DOHH2 (cell line): ENCODE measurements at regions not wholly inside any gene's neighbourhood (a gene's known extent, or its start where the extent isn't known, plus 50 kb on each side); places are given as distances from the start of the nearest gene placed in this dataset.

ENCODE experiments used
- H3F3A ChIP-seq: fragments of 200-600 bp; sonication (generic), shearing (Covaris generic); 2 replicates; pipeline ENCODE4 v1.6.0; 2016; ENCODE audit warnings: antibody characterized with exemption, mild to moderate bottlenecking; ENCODE audit not compliant: control insufficient read depth, insufficient read depth
- H3K27ac ChIP-seq: fragments of 200-600 bp; sonication (generic); 2 replicates; pipeline ENCODE4 v1.5.1; 2014; ENCODE audit warnings: low read depth, mild to moderate bottlenecking, low read length, moderate library complexity
- H3K27me3 ChIP-seq: fragments of 200-600 bp; sonication (generic); 2 replicates; pipeline ENCODE4 v1.6.1; 2014; ENCODE audit warnings: mild to moderate bottlenecking, low read length, mixed read lengths; ENCODE audit not compliant: control insufficient read depth
- H3K36me3 ChIP-seq: fragments of 200-600 bp; sonication (generic); 2 replicates; pipeline ENCODE4 v1.6.1; 2014; ENCODE audit warnings: mild to moderate bottlenecking, low read length, moderate library complexity, mixed read lengths; ENCODE audit not compliant: control insufficient read depth
- H3K4me1 ChIP-seq: fragments of 200-600 bp; sonication (generic); 2 replicates; pipeline ENCODE4 v1.6.1; 2014; ENCODE audit warnings: mild to moderate bottlenecking, low read length, mixed read lengths; ENCODE audit not compliant: control insufficient read depth
- H3K4me2 ChIP-seq: fragments of 200-600 bp; sonication (generic); 2 replicates; pipeline ENCODE4 v1.6.0; 2014; ENCODE audit warnings: mild to moderate bottlenecking, low read length, moderate library complexity
- H3K4me3 ChIP-seq: fragments of 200-600 bp; sonication (generic); 2 replicates; pipeline ENCODE4 v1.5.1; 2014; ENCODE audit warnings: mild to moderate bottlenecking, low read length, mixed read lengths
- H3K79me2 ChIP-seq: fragments of 200-600 bp; sonication (generic); 2 replicates; pipeline ENCODE4 v1.6.1; 2014; ENCODE audit warnings: mild to moderate bottlenecking, low read length, mixed read lengths; ENCODE audit not compliant: control insufficient read depth
- H3K9me2 ChIP-seq: fragments of 200-600 bp; sonication (generic); replicated peaks from 2 replicates; pipeline ENCODE4 v1.6.1; 2014; ENCODE audit warnings: mild to moderate bottlenecking, low read length, mixed read lengths; ENCODE audit not compliant: control insufficient read depth
- H3K9me3 ChIP-seq: fragments of 200-600 bp; sonication (generic); 2 replicates; pipeline ENCODE4 v1.6.1; 2014; ENCODE audit warnings: antibody characterized with exemption, low read length, mixed read lengths; ENCODE audit not compliant: control insufficient read depth, insufficient read depth
- H4K20me1 ChIP-seq: fragments of 200-600 bp; sonication (generic); 2 replicates; pipeline ENCODE4 v1.6.0; 2014; ENCODE audit warnings: low read depth, mild to moderate bottlenecking, antibody characterized with exemption, low read length, moderate library complexity; ENCODE audit not compliant: control insufficient read depth, insufficient read depth
- EZH2phosphoT487 ChIP-seq: fragments of 200-600 bp; sonication (generic); IDR thresholded peaks from 2 replicates; pipeline ENCODE4 v1.6.1; 2017; ENCODE audit warnings: borderline replicate concordance, mild to moderate bottlenecking, antibody characterized with exemption, low read length, moderate library complexity, mixed read lengths
- TF ChIP-seq, protein P1 (sequence below): fragments of 200-600 bp; sonication (generic); IDR thresholded peaks from one replicate; pipeline ENCODE4 v1.5.1; 2014; ENCODE audit warnings: antibody characterized with exemption, mild to moderate bottlenecking, low read depth, low read length; ENCODE audit not compliant: poor library complexity, severe bottlenecking

GRCh38 chr2:160936044-160936806 is 224.0 kb upstream of the TANK start:
- Histone ChIP-seq H4K20me1 (no peaks in the 10 kb centered on the region), H3F3A (no peaks in the 10 kb centered on the region), H3K9me2 (no peaks in the 10 kb centered on the region), H3K27me3 (peaks cover 4% of the 10 kb centered on the region; the same call in 1 of the 2 replicates), H3K36me3 (no peaks in the 10 kb centered on the region), H3K27ac (no peak overlapping the region), H3K9me3 (no peaks in the 10 kb centered on the region), H3K4me3 (no peak overlapping the region), H3K4me1 (no peaks in the 10 kb centered on the region), H3K79me2 (no peaks in the 10 kb centered on the region), H3K4me2 (no peak overlapping the region)
- TF ChIP-seq, protein P1, sequence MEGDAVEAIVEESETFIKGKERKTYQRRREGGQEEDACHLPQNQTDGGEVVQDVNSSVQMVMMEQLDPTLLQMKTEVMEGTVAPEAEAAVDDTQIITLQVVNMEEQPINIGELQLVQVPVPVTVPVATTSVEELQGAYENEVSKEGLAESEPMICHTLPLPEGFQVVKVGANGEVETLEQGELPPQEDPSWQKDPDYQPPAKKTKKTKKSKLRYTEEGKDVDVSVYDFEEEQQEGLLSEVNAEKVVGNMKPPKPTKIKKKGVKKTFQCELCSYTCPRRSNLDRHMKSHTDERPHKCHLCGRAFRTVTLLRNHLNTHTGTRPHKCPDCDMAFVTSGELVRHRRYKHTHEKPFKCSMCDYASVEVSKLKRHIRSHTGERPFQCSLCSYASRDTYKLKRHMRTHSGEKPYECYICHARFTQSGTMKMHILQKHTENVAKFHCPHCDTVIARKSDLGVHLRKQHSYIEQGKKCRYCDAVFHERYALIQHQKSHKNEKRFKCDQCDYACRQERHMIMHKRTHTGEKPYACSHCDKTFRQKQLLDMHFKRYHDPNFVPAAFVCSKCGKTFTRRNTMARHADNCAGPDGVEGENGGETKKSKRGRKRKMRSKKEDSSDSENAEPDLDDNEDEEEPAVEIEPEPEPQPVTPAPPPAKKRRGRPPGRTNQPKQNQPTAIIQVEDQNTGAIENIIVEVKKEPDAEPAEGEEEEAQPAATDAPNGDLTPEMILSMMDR: no peak
- TF ChIP-seq EZH2phosphoT487: no peak

GRCh38 chr2:160940271-160940670 is 220.0 kb upstream of the TANK start:
- Histone ChIP-seq H3K4me1 (no peaks in the 10 kb centered on the region), H3F3A (no peaks in the 10 kb centered on the region), H3K27ac (no peak overlapping the region), H3K79me2 (no peaks in the 10 kb centered on the region), H3K4me3 (no peak overlapping the region), H3K27me3 (no peaks in the 10 kb centered on the region), H3K4me2 (no peak overlapping the region), H4K20me1 (no peaks in the 10 kb centered on the region), H3K9me2 (no peaks in the 10 kb centered on the region), H3K9me3 (no peaks in the 10 kb centered on the region), H3K36me3 (no peaks in the 10 kb centered on the region)
- TF ChIP-seq, protein P1: no peak
- no peak for TF ChIP-seq EZH2phosphoT487

GRCh38 chr2:160940699-160941098 is 219.5 kb upstream of the TANK start:
- H3K27ac ChIP-seq: no peak overlapping the region
- TF ChIP-seq, protein P1: no peak
- TF ChIP-seq EZH2phosphoT487: no peak
- no peaks in the 10 kb centered on the region for H3K79me2 ChIP-seq
- no peaks in the 10 kb centered on the region for H3K27me3 ChIP-seq
- H3K4me2 ChIP-seq: no peak overlapping the region
- H3F3A ChIP-seq: no peaks in the 10 kb centered on the region
- H4K20me1 ChIP-seq: no peaks in the 10 kb centered on the region
- no peaks in the 10 kb centered on the region for H3K36me3 ChIP-seq
- H3K9me2 ChIP-seq: no peaks in the 10 kb centered on the region; the same call in 1 of the 2 replicates
- no peak overlapping the region for H3K4me3 ChIP-seq
- no peaks in the 10 kb centered on the region for H3K9me3 ChIP-seq
- no peaks in the 10 kb centered on the region for H3K4me1 ChIP-seq
